GM18861 (cell line): ENCODE measurements at regions not wholly inside any gene's neighbourhood (a gene's known extent, or its start where the extent isn't known, plus 50 kb on each side); places are given as distances from the start of the nearest gene placed in this dataset.
"Not testable (repeated sequence)": the region's sequence is repeated elsewhere in the genome, so short reads cannot be mapped to it uniquely, and the experiment has no call there.

Experiments
- ATAC-seq: cut with Tn5 transposase; IDR thresholded peaks from one replicate; pipeline ENCODE4 v1.9.1; 2021; ENCODE audit not compliant: unreplicated experiment

DNA sequence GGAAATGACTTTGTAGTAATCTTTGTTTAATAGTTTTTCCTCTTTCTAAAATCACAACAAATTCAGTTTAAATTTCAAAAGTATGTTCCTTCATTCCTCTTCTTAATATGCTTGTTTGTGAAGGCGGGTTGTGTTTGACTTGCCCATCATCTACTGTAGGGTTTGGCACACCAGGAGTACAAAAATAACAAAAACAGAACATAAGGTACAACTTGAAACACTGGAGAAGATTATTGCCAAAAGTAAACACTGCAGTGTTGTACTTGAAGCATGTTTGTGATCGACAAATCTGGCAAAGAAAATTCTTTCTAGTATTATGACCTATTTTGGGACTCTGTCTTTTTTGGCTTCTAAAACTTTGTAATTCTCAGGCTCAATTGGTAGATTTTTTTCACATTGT, 518.6 kb downstream of the SLITRK5 start:
- ATAC-seq, result no peak

DNA sequence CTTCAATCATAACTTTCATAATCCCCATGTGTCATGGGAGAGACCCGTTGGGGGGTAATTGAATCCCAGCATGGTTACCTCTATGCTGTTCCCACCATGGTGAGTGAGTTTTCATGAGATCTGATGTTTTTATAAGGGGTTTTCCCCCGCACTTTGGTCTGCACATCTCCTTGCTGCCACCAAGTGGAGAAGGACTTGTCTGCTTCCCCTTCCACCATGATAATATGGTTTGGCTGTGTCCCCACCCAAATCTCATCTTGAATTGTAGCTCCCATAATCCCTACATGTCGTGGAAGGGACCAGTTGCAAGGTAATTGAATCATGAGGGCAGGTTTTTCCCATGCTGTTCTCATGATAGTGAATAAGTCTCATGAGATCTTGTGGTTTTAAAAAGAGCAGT, 524.9 kb downstream of the SLITRK5 start:
- no peak for ATAC-seq

DNA sequence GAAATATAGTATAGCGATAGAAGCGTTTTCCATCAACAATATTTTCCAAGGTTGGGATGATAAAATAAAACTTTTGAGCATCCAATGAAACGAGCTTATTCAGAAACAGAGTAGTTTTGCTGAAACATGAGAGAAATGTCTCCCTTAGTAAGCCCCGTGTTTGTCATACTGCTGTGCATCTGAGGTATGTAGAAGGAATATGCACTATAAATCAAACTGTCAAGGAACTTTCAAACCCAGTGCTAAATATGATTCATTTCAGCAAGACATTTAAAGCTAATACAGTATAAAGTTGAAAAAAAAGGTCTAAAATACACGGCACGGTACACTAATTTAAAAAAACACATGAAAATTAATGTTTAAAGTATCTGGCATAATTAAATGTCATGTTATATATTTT, 546.2 kb downstream of the SLITRK5 start:
- no peak for ATAC-seq

DNA sequence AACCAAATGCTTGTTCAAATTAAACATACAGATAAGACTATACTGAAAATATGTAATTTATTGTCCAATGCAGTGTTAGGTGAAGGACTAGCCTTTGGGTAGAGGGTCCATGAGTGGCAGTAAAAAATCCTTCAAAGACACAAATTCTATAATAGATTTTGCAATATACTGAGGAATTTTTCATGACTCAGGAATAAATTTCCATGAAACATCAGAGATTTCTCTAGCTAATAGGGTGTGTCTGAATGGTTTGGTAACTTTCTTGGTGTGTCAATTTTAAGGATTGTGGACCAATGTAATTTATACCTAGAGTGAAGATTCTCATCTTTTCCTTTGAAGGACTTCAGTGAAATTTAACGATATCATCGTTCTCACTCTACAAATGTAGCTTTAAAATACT, 546.7 kb downstream of the SLITRK5 start:
- no peak for ATAC-seq

DNA sequence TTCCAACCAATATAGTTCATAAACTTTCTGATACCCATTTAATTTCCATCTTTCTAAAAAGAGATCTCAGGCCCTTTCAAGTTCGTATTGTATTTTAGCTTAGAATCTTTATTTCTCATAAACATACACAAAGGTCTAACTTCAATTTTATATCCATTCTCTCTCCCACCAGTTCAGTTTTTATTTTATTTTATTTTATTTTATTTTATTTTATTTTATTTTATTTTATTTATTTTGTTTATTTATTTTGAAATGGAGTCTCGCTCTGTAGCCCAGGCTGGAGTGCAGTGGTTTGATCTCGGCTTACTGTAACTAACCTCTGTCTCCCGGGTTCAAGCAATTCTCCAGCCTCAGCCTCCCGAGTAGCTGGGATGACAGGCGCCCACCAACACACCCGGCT, 552.8 kb downstream of the SLITRK5 start:
- no peak for ATAC-seq

DNA sequence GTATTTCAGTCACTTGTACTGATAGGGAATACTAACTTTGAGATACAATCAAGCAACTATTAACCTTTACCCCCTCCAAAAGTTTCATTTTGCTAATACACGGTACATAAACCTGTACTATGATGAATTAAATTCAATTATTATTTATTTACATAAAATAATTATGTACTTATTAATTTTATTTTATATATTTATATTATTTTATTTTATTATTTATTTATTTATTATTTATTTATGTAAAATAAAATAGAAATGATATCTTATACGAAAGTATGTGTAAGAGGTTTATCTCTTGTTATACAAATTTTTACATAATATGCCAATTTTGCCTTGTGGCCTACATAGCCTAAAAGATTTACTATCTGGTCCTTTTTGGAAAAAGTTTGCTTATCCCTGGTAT, 564.3 kb downstream of the SLITRK5 start:
- ATAC-seq, result no peak

DNA sequence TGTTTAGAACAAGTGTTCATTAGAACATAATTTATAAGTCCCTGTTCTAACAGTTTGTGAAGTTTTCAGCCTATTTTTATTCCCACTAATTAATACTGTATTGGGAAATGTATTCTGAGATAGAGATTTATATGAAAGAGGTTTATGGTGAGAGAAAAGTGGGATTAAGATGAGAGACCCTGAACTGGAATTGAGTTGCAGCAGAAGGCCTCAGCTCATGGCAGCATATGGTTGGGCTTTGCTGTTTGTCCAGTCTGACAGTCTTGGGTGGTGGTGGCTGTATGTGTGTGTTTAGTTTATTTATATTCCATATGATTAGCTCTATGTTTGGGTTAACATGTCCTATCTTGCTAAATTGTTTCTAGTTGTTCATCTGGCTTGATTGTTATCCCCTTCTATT, 575.1 kb downstream of the SLITRK5 start:
- no peak for ATAC-seq

DNA sequence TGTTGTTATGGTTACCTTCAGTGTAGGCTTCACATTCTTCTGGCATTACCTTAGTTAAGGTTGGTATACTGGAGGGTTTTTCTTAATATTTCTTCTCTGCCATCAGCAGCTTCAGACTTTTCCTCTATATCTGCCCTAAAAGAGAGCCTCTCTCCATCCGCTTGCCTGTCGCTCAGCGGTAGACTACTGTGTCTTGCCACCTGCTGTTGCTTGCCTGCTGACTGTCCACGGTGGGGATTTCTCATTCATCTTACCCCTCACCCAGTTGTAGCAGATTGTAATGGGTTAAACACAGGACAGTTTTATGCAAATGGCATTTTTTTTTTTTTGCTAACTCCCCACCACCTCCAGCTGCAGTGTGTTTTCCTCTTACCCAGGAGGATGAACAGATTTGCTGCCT, 577.2 kb downstream of the SLITRK5 start:
- no peak for ATAC-seq

DNA sequence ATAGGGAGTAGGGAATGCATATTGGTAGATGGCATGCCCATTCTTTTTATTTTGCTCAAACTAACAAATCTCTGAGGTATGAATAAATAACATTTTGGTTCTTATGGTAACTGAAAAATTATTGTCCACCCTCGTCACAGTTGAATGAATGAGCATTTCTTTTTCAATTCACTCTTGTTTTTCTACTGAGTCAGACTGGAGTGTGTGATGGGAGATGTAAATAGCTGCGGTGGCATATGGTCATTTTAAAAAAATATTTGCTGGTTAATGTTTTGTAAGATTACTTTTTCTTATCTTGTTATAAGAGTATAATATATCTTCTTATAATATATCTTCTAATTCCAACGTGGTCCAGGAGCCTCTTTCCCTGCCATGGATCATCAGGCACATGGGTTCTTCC, 586.5 kb downstream of the SLITRK5 start:
- ATAC-seq, result no peak

DNA sequence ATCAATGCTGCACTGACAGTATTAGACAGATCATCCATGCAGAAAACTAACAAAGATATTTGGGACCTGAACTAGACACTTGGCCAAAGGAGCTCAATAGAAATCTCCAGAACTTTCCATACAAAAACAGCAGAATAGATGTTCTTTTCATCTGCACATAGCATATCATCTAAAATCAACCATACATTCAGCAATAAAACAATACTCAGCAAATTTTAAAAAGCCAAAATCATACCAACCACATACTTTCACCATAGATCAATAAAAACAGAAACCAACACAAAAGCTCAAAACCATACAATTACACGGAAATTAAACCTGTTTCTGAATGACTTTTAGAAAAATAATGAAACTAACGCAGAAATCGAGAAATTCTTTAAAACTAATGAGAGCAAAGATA, 592.6 kb downstream of the SLITRK5 start:
- ATAC-seq, result no peak

DNA sequence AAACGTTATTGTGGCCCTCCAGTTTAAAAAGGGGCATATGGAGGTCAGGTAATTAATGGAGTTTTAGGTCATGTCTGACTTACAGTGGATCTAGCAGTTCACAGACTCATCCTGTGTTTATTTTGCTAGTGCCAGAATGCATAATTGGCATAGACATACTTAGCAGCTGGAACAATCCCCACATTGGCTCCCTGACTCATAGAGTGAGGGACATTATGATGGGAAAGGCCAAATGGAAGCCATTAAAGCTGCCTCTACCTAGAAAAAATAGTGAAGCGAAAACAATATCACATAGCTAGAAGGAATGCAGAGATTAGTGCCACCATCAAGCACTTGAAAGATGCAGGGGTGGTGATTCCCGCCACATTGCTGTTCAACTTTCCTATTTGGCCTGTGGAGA, 610.7 kb downstream of the SLITRK5 start:
- no peak for ATAC-seq

DNA sequence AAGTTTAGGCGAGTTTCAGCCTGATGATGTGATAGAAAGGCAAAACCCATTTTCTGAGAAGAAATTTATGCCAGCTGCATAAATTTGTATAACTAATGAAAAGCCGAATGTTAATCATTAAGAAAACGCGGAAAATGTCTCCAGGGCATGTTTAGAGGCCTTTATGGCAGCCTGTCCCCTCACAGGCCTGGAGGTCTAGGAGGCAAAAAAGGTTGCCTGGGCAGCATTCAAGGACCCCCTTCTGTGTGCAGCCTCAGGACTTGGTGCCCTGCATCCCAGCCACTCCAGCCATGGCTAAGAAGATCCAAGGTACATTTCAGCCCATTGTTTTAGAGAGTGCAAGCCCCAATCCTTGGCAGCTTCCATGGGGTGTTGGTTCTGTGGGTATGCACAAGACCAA, 614.2 kb downstream of the SLITRK5 start:
- ATAC-seq, result no peak

DNA sequence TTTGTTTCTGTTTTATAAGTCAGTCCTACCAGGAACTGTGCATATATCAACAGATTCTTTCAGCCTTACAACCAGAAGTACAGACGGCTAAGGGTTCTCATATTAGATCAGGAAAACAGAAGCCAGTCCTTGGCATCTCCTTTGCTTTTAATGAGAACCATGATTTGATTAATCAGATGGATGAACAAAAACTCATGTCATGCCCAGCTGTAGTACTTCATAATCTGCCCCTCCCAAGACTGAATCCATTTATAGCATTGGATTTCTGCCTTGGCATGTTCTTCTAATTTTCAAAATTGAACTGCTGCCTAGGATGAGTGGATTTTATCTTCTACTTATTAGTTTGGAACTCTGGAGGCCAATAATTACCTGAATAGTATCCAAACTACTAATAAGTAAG, 617.2 kb downstream of the SLITRK5 start:
- ATAC-seq, result no peak

DNA sequence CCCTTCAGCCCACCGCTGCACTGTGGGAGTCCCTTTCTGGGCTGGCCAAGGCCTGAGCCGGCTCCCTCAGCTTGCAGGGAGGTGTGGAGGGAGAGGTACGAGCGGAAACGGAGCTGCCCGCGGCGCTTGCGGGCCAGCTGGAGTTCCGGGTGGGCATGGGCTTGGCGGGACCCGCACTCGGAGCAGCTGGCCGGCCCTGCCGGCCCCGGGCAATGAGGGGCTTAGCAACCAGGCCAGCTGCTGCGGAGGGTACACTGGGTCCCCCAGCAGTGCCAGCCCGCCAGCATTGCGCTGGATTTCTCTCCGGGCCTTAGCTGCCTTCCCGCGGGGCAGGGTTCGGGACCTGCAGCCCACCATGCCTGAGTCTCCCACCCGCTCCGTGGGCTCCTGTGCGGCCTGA, 620.6 kb downstream of the SLITRK5 start:
- not testable (repeated sequence) for ATAC-seq

DNA sequence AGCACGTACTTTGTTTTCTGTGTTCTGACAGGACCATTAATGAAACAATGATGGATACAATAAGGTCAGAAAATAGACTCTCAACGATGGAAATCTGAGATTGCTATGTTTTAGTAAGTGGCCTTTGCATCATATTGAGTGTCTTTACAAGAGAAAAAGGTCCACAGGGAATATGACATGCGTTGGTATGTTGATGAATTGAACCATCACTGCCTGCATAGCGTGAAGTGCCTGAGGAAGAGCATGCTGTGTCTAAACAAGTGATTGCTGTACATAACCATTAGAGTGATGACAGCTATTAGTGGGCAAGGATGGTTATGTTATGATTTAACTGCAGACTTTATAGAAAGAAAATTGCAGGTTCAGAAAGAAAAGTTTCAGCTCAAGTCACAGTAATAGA, 623.2 kb downstream of the SLITRK5 start:
- no peak for ATAC-seq

DNA sequence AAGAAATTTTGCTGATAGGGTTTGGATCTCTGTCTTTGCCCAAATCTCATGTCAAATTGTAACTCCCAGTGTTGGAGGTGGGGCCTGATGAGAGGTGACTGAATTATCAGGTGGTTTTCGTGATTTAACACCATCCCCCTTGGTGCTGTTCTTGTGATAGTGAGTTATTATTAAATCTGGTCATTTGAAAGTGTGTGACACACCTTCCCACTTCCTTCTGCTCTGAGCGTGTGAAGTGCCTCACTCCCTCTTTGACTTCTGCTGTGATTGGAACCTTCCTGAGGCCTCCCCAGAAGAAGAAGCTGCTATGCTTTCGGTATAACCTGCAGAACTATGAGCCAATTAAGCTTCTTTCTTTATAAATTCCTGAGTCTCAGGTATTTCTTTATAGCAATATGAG, 632.0 kb downstream of the SLITRK5 start:
- no peak for ATAC-seq

DNA sequence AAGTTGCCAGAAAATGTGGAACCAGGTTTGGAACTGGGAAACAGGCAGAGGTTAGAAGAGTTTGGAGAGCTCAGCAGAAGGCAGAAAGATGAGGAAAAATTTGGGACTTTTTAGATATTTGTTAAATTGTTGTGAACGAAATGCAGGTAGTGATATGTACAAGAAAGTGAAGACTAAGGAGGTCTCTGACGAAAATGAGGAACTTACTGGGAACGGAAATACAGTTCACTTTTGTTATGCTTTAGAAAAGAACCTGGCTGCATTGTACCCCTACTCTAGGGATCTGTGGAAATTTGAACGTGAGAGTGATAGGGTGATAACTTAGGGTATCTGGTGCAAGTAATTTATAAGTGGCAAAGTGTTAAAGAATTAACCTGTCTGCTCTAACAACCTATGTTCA, 632.4 kb downstream of the SLITRK5 start:
- no peak for ATAC-seq

DNA sequence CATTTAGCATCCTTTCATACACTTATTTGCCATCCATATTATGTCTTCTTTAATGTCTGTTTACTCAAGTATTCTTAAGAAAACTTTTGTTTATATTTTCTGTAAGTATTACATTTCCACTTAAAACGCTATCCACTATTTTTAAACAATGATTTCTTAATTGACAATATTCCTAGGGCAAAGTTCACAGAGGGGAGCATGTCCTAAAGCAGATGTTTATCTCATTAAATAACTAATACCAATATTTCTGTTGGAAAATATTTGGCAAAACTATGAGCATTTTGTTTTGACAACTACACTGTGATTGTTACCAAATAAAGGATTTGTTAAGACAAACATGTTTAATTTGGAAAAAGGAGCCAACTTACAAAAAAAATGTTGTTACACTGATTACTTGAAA, 643.3 kb downstream of the SLITRK5 start:
- no peak for ATAC-seq

DNA sequence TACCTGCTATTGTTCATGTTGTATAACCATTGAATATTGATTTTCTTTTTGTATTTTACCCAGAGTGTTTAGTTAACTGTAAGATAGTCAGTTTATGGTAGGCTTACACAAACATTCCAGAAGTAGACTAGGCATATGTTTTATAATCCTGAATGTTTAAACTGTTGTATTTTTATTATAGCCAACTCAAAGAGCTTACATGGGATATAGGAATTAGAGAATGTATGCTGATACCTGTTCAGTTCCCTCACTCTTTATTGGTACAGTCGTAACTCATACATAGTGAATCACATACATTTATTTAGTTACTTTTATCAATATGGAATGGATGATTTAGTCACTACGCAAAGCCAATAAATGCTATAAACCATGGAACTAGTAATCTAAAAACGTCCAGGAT, 657.9 kb downstream of the SLITRK5 start:
- no peak for ATAC-seq

DNA sequence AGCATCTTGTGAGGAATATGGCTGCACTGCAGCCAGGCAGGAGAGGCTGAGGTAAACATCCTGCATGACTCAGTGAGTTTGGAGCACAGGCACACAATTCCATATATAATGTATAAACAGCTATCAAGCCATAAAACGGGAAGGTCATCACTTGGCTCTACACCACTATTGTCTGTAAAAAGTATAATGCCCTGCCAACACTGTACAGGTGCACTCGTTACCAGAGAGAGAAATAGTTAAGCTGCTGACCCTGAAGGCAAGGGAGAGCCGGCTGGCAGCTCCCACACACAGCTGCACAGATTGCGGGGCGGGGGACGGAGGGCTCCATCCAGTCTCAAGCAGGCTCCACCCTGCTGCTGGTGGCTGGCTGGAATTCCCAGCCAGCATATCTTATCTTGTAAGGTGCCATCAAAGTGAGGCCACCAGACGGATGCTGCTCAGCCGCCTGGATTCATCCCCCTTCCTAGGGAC, 668.1 kb downstream of the SLITRK5 start:
- no peak for ATAC-seq

DNA sequence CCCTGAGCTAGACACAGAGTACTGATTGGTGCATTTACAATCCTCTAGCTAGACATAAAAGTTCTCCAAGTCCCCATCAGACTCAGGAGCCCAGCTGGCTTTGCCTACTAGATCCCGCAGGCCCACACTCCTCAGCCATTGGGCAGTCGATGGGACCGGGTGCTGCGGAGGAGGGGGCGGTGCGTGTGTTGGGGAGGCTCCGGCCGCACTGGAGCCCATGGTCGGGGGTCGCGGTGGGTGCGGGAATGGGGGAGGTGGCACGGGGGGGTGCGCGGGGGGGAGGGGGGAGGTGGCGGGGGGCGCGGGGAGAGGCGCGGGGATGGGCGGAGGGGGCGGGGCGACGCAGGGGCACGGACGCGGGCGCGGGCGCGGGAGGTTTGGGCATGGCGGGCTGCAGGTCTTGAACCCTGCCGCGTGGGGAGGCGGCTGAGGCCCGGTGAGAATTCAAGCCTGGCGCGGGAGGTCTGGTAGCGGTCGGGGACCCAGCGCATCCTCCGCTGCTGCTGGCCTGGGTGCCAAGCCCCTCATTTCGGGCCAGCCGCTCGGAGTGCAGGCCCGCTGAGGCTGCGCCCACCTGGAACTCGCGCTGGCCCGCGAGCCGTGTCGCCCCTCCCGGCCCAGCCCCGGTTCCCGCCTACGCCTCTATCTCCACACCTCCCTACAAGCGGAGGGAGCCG, 674.1 kb downstream of the SLITRK5 start:
- ATAC-seq, result no peak

DNA sequence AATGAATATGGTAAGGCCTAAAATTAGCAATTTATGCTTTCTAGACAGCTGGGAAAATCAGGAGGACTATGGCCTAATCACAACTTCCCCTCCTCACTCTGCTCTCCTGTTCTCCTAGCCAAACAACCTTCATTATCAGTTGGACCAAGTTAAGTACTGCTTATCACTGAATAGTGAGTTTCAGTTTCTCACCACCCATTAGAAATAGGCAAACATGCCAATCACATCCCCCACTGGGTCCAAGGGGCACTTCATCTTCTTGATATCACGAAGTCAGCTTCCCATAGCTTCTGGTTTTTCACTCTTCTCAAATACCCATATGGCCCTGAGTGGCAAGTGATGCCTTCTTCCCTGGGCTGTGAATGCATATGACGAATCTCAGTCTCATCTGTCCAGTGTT, 689.6 kb downstream of the SLITRK5 start:
- no peak for ATAC-seq

DNA sequence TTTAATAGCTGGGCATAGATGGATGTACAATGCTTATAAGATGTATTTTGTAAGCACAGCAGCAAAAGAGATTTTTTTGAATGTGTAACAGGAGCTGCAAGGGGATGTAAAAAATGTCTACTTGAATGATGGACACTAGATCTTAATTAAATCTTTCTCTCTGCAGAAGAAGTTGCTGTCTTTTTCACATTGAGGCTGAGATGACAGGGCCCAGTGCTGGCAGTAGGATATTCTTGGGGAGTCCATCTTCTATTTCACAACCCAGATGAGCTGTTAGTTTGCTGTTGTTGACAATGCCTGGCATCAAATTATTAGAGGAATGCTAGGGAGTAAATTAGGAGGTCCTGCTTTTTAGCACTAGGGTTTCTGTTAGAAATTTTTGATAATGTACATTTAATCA, 698.7 kb downstream of the SLITRK5 start:
- no peak for ATAC-seq
